ENCODE measurements at regions not wholly inside any gene's neighbourhood (a gene's known extent, or its start where the extent isn't known, plus 50 kb on each side); places are given as distances from the start of the nearest gene placed in this dataset.

GRCh38 chr1:204793259-204793914 lies 77.3 kb upstream of the NFASC start:
- H3K4me3 ChIP-seq = no peak overlapping the region
- FAIRE-seq (no peak), ATAC-seq (no peak), DNase-seq (ENCODE audit: extremely low read depth in 1 of 4, low spot score in 3 of 4) (no peak)
- H3K4me1 ChIP-seq (replicated peaks in 1 of 2; ENCODE audit: control insufficient read depth in 2 of 2, insufficient read depth in 2 of 2, low read length in 2 of 2) = no peaks in the 10 kb centered on the region
- H3K79me2 ChIP-seq (ENCODE audit: control insufficient read depth, insufficient read depth, low read length) = no peaks in the 10 kb centered on the region
- CTCF ChIA-PET (ENCODE audit: low intra/inter-chr PET ratio) = no interaction called here
- no peak overlapping the region for H3K9ac ChIP-seq (ENCODE audit: insufficient read depth in 1 of 2, low read depth in 2 of 2, low read length in 2 of 2)
- WGBS (ENCODE audit: insufficient coverage, low coverage, missing lambda C conversion rate) = 6% methylated on average over 7 of the region's 7 CpGs
- H3K9me1 ChIP-seq (ENCODE audit: control insufficient read depth, insufficient read depth, low read length) = no peaks in the 10 kb centered on the region
- BruUV-seq (replicated peaks) = no TSS peak
- H3K27me3 ChIP-seq (ENCODE audit: control insufficient read depth in 2 of 2, insufficient read depth in 2 of 2, low read length in 2 of 2) = peaks cover 0 to 9% of the 10 kb centered on the region in 2 experiments; a peak in 1 of 5 replicates
- POLR2A ChIA-PET = interaction anchor here (0.5 to 1.7 kb wide), 3 partner anchors 153 to 277 kb away, joined by 3 to 5 read pairs (median 3); partner anchors contain the start of gene MDM4
- no peaks in the 10 kb centered on the region for H4K20me1 ChIP-seq (replicated peaks; ENCODE audit: control insufficient read depth, insufficient read depth, low read length)
- H3K27ac ChIP-seq (ENCODE audit: extremely low read depth, low read depth, low read length) = no peak overlapping the region
- H3K4me2 ChIP-seq (ENCODE audit: insufficient read depth, low read length) = no peak overlapping the region
- in situ Hi-C loops (cut with MboI) (no loop called here), intact Hi-C loops (cut with micrococcal nuclease) (loop anchor here (5.0 kb wide), 1 partner anchor 226 kb away; no protein-coding TSS in a partner anchor)
- no peak overlapping the region for H2AFZ ChIP-seq (ENCODE audit: low read depth, low read length)
- no peak for TF ChIP-seq ZNF696 (CRISPR knock-in tag; conservative IDR thresholded peaks at IDR 0.05)
- no peak for TF ChIP-seq THRA (IDR thresholded peaks at IDR 0.05)
- TF ChIP-seq TCFL5 (CRISPR knock-in tag; conservative IDR thresholded peaks at IDR 0.05) = no peak
- peak; percentile 68; the same call in 1 of the 2 replicates for TF ChIP-seq ZNF79 (CRISPR knock-in tag; IDR thresholded peaks at IDR 0.05; ENCODE audit: low read depth)
- no peak for TF ChIP-seq CLOCK (CRISPR knock-in tag; IDR thresholded peaks at IDR 0.05; ENCODE audit: borderline replicate concordance)
- no peak for TF ChIP-seq MBD2 (IDR thresholded peaks at IDR 0.05; ENCODE audit: borderline replicate concordance, low read depth)
- no peaks in the 10 kb centered on the region for H3K9me3 ChIP-seq (replicated peaks; ENCODE audit: control insufficient read depth, insufficient read depth, low read depth, low read length)
- H3K36me3 ChIP-seq (ENCODE audit: control insufficient read depth, insufficient read depth, low read length) = no peaks in the 10 kb centered on the region
